NOMO-1 treated with DMSO at 0.1 percent for 48 hours (cell line): ENCODE measurements at regions not wholly inside any gene's neighbourhood (a gene's known extent, or its start where the extent isn't known, plus 50 kb on each side); places are given as distances from the start of the nearest gene placed in this dataset.

ENCODE experiments used
- DNase-seq: peaks from one replicate; lab custom pipeline; 2025; ENCODE audit not compliant: unreplicated experiment; lab: John Stamatoyannopoulos, UW

GRCh38 chr13:37412241-37412921 is 186.2 kb downstream of the POSTN start:
- no peak for DNase-seq

DNA sequence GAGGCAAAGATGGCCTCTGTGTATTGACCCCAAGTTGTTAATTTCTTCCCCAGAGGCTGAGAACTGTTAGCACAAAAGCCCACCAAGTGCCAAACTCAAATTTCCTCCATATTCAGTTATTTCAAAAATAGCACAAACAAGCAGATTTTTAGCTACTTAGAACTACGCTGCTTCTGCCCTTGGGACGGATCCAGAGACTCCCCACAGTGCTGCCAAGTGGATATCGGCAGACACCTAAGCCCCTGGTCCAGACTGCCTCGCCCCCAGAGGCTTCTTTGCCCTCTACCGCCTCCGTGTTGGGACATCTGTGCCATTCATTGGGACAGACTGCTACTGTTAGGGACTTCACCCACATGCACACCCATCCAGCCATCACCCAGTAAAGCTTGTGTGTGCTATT is 188.3 kb downstream of the POSTN start:
- no peak for DNase-seq

DNA sequence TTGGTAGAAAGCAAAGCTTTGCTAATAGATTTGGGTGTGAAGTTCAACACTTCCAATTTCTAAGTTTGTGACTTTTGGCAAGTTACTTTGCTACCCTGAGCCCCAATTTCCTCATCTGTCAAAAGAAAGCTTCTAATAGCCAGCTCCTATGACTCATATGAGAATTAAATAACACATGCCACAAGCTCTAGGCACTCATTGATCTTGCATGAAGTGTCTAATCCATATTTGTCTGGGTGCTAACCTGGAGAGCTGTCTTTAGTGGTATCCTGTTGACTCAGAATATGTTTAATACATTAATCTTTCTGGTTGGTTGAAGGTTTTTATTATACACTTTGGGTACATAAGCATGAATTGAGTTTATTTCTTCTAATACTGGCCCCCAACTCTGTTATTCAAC is 188.8 kb downstream of the POSTN start:
- DNase-seq: no peak

GRCh38 chr13:37407156-37407555 is 191.4 kb downstream of the POSTN start:
- DNase-seq: no peak

- DNase-seq: no peak
Observed at GRCh38 chr13:37406031-37406430, 192.5 kb downstream of the POSTN start.

- no peak for DNase-seq
Observed at GRCh38 chr13:37403776-37404527, 194.6 kb downstream of the POSTN start.

GRCh38 chr13:37401721-37402120 is 196.8 kb downstream of the POSTN start:
- DNase-seq: no peak

GRCh38 chr13:37397535-37397934 is 201.0 kb downstream of the POSTN start:
- DNase-seq: no peak

GRCh38 chr13:37395544-37395943 is 203.0 kb downstream of the POSTN start:
- DNase-seq: no peak

GRCh38 chr13:37392389-37392788 is 206.2 kb downstream of the POSTN start:
- DNase-seq: no peak

DNA sequence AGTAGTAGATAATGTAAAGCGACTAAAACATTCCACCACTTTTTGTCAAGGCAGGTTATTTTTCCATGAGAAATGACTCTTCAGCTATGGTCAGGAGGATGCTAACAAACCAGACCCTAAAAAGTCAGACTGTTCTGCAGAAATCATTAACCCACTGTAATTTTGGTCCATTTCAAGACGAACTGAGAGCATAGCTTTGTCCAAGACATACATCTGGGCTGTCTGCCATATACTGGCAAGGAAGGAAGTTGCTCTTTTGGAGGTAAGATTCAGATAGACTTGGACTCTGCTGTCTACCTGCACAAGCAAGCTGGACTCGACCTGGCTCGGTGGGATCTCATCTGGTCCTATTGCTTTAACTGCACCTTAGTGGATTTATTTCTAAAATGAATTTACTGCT is 207.8 kb downstream of the POSTN start:
- no peak for DNase-seq

- DNase-seq: no peak
Observed at GRCh38 chr13:37385956-37386670, 212.5 kb downstream of the POSTN start.

- no peak for DNase-seq
Observed at GRCh38 chr13:37385248-37385647, 213.3 kb downstream of the POSTN start.

DNA sequence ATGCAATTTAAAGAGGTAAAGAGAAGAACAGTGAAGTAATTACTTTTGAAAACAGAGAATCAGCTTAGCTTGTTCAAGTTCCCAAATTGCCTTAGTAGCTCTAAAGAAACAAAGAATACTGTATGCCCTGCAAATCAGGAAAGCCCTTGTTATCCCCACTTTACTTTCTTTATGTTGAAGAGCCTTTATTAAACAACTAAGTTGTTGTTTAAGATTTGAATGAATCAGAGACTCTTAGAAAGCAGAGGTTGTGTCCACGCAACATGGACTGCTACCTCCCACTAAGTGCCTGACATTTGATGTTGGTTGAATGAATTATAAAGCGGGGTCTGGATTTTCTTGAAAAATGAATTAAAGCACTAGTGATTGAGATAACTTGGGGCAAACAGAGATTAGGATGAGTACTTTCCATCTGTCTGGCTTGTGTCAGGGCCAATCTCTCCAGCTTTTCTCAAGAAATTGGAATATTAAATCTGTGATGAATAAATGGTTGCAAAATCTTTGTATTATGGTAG is 214.7 kb downstream of the POSTN start:
- DNase-seq: no peak

GRCh38 chr13:37383046-37383445 is 215.5 kb downstream of the POSTN start:
- no peak for DNase-seq

GRCh38 chr13:37382146-37382545 is 216.4 kb downstream of the POSTN start:
- no peak for DNase-seq

- DNase-seq: no peak
Observed at GRCh38 chr13:37381502-37381901, 217.1 kb downstream of the POSTN start.

GRCh38 chr13:37379841-37380240 is 218.7 kb downstream of the POSTN start:
- no peak for DNase-seq

DNA sequence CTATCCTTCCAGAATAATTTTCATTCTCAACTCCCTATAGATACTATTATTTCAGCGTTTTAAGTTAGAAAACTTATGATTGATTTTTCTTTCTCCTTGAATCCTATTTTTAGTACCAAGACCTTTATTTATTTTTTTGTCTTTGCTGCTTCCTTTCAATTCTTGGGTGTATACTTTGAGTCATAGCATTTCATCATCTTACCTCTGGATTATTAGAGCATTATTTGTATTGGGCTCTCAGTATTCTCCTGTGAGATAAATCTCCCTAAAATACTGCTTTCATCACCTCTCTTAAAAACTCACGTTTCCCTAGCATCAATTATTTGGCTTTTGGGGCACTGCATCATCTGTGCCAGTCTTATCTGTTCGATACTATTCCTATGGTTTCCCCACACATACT is 222.8 kb downstream of the POSTN start:
- no peak for DNase-seq

- DNase-seq: no peak
Observed at GRCh38 chr13:37375071-37375470, 223.5 kb downstream of the POSTN start.

- no peak for DNase-seq
Observed at GRCh38 chr13:37369616-37370015, 229.0 kb downstream of the POSTN start.

GRCh38 chr13:37368501-37368900 is 230.1 kb downstream of the POSTN start:
- no peak for DNase-seq
